A673 (cell line): ENCODE measurements at regions not wholly inside any gene's neighbourhood (a gene's known extent, or its start where the extent isn't known, plus 50 kb on each side); places are given as distances from the start of the nearest gene placed in this dataset.

Experiments
- BruUV-seq: library from RNA; stranded (reverse); fragments of 400-500 nt; replicated peaks from 2 replicates; lab custom pipeline; 2021; lab: Mats Ljungman, UMichigan
- CTCF ChIA-PET: fragments of 300-600 bp; sonication (Branson Sonifier 250); formaldehyde crosslinking; loops from one replicate; lab custom pipeline; 2022; ENCODE audit warnings: antibody characterized with exemption; lab: Charles Lee
- POLR2A ChIA-PET: fragments of 300-600 bp; sonication (Branson Sonifier 250); formaldehyde crosslinking; loops from one replicate; lab custom pipeline; 2022; ENCODE audit warnings: antibody characterized with exemption; ENCODE audit not compliant: low non-redundant PET; lab: Charles Lee
- DNase-seq: peaks from one replicate; pipeline ENCODE4 v3.0.0-alpha.2; 2015; ENCODE audit warnings: low spot score
- H3K27ac ChIP-seq: fragments of 200-600 bp; sonication (generic); 2 replicates; pipeline ENCODE4 v1.5.1; 2016; ENCODE audit warnings: mixed run types, low read depth, mild to moderate bottlenecking, mixed read lengths, antibody characterized with exemption, low read length; ENCODE audit not compliant: poor library complexity, severe bottlenecking
- H3K27me3 ChIP-seq: fragments of 200-600 bp; sonication (generic); replicated peaks from 2 replicates; pipeline ENCODE4 v1.6.1; 2017; ENCODE audit warnings: mixed run types, low read depth, mild to moderate bottlenecking, mixed read lengths, antibody characterized with exemption, low read length; ENCODE audit not compliant: insufficient read depth, poor library complexity
- H3K36me3 ChIP-seq: fragments of 200-600 bp; sonication (generic); 2 replicates; pipeline ENCODE4 v1.6.1; 2016; ENCODE audit warnings: mixed run types, mild to moderate bottlenecking, mixed read lengths, antibody characterized with exemption, low read length; ENCODE audit not compliant: insufficient read depth, poor library complexity, severe bottlenecking
- H3K4me1 ChIP-seq: fragments of 200-600 bp; sonication (generic); 2 replicates; pipeline ENCODE4 v1.6.1; 2017; ENCODE audit warnings: mixed run types, mild to moderate bottlenecking, mixed read lengths, antibody characterized with exemption, low read length; ENCODE audit not compliant: insufficient read depth, poor library complexity, severe bottlenecking
- H3K4me3 ChIP-seq: fragments of 200-600 bp; sonication (generic); 2 replicates; pipeline ENCODE4 v1.5.1; 2016; ENCODE audit warnings: low read depth, mixed run types, mild to moderate bottlenecking, mixed read lengths, low read length; ENCODE audit not compliant: poor library complexity, severe bottlenecking
- H3K9me3 ChIP-seq: fragments of 200-600 bp; sonication (generic); 2 replicates; pipeline ENCODE4 v1.6.1; 2016; ENCODE audit warnings: mixed run types, low read depth, mild to moderate bottlenecking, mixed read lengths, antibody characterized with exemption, low read length; ENCODE audit not compliant: poor library complexity, severe bottlenecking
- EZH2 ChIP-seq: fragments of 200-600 bp; sonication (generic); IDR thresholded peaks from 2 replicates; pipeline ENCODE4 v1.6.1; 2017; ENCODE audit warnings: borderline replicate concordance, low read depth, mild to moderate bottlenecking, mixed read lengths, antibody characterized with exemption, low read length; ENCODE audit not compliant: poor library complexity, severe bottlenecking
- intact Hi-C: fragments of 100-400 bp; cut with micrococcal nuclease; formaldehyde crosslinking; loops from one replicate; pipeline ENCODE4 v1.10.0; 2022; ENCODE audit not compliant: unreplicated experiment
- TF ChIP-seq, protein P1 (sequence below): fragments of 300-800, 200-600 bp; sonication (generic); conservative IDR thresholded peaks from 2 replicates; pipeline ENCODE4 v1.5.1; 2017; ENCODE audit warnings: low read depth, mild to moderate bottlenecking, antibody characterized with exemption, low read length, moderate library complexity, mixed read lengths

DNA sequence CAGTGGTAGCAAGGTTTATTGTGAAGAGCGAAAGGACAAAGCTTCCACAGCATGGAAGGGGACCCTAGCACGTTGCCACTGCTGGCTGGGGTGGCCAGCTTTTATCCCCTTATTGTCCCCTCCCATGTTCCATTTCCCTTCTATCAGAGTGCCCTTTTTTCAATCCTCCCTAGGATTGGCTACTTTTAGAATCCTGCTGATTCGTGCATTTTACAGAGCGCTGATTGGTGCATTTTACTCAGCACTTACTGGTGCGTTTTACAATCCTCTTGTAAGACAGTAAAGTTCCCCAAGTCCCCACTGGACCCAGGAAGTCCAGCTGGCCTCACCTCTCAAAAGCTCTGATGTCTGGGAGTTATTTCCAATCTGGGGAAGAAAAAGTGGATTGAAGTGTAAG lies 90.1 kb downstream of the CD8B2 start:
- H3K27ac ChIP-seq = no peak overlapping the region
- H3K9me3 ChIP-seq = no peaks in the 10 kb centered on the region
- CTCF ChIA-PET = interaction anchor here (0.6 kb wide), 1 partner anchor 13 kb away, joined by 4 read pairs; no protein-coding TSS in a partner anchor
- POLR2A ChIA-PET = no interaction called here
- no peak overlapping the region for H3K4me3 ChIP-seq
- intact Hi-C loops = no loop called here
- H3K27me3 ChIP-seq = peaks cover 19% of the 10 kb centered on the region
- DNase-seq = no peak
- no peaks in the 10 kb centered on the region for H3K36me3 ChIP-seq
- BruUV-seq = no TSS peak
- no peaks in the 10 kb centered on the region for H3K4me1 ChIP-seq
- TF ChIP-seq EZH2 = no peak
- TF ChIP-seq, protein P1, sequence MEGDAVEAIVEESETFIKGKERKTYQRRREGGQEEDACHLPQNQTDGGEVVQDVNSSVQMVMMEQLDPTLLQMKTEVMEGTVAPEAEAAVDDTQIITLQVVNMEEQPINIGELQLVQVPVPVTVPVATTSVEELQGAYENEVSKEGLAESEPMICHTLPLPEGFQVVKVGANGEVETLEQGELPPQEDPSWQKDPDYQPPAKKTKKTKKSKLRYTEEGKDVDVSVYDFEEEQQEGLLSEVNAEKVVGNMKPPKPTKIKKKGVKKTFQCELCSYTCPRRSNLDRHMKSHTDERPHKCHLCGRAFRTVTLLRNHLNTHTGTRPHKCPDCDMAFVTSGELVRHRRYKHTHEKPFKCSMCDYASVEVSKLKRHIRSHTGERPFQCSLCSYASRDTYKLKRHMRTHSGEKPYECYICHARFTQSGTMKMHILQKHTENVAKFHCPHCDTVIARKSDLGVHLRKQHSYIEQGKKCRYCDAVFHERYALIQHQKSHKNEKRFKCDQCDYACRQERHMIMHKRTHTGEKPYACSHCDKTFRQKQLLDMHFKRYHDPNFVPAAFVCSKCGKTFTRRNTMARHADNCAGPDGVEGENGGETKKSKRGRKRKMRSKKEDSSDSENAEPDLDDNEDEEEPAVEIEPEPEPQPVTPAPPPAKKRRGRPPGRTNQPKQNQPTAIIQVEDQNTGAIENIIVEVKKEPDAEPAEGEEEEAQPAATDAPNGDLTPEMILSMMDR = no peak

DNA sequence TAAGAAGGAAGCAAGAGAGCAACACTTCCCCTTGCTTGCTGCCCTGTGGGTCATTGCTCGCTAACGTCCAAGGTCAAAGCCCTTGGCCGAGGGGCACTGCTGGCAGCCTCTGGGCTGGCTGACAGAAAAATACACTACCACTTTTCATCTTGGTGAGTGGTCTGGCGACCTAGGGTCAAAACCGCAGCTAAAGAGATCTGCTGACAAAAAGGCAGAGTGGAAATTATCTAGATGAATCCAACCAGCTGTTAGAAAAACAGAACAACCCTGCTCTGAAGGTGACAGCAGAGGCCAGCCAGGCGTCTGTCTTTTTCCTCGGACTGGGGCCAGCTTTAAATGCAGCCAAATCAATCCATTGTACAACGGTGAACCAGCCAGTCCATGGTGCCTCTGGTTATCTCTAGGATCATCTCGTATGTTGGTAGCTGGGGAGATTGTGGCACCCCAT lies 92.6 kb downstream of the CD8B2 start:
- no peaks in the 10 kb centered on the region for H3K36me3 ChIP-seq
- TF ChIP-seq, protein P1 = no peak
- TF ChIP-seq EZH2 = no peak
- no peak overlapping the region for H3K27ac ChIP-seq
- no peaks in the 10 kb centered on the region for H3K9me3 ChIP-seq
- POLR2A ChIA-PET = no interaction called here
- H3K4me1 ChIP-seq = no peaks in the 10 kb centered on the region
- no TSS peak for BruUV-seq
- no peak for DNase-seq
- CTCF ChIA-PET = no interaction called here
- no peak overlapping the region for H3K4me3 ChIP-seq
- intact Hi-C loops = loop anchor here (5.0 kb wide), 1 partner anchor 477 kb away; no protein-coding TSS in a partner anchor
- H3K27me3 ChIP-seq = peaks cover 19% of the 10 kb centered on the region

DNA sequence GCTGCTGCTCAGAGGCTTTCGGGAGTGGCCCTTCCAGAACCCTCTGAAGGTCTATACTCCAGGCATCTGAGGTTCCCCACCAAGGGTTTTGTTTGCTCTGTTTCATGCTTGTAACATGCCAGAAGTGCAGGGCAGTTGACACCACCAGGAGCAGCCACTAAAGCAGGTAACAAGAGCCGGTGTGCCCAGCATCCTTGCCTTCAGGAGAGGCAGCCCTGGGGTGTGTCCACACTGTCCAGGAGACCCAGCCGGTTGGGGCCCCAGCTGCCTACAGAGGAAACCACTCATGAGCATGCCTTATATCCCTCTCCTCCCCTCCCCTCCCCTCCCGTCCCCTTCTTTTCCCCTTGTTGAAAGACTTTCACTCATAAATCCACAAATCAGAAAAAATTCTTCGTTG lies 93.1 kb downstream of the CD8B2 start:
- H3K27me3 ChIP-seq = peaks cover 19% of the 10 kb centered on the region
- no peak for DNase-seq

More for the DNA sequence above, 93.1 kb downstream of the CD8B2 start:
- Histone ChIP-seq H3K4me3 (no peak overlapping the region), H3K36me3 (no peaks in the 10 kb centered on the region), H3K27ac (no peak overlapping the region), H3K9me3 (no peaks in the 10 kb centered on the region), H3K4me1 (no peaks in the 10 kb centered on the region)
- CTCF ChIA-PET = interaction anchor here (0.6 kb wide), 1 partner anchor 32 kb away, joined by 10 read pairs; no protein-coding TSS in a partner anchor
- intact Hi-C loops = loop anchor here (5.0 kb wide), 1 partner anchor 478 kb away; no protein-coding TSS in a partner anchor
- TF ChIP-seq, protein P1 = no peak
- TF ChIP-seq EZH2 = no peak
- BruUV-seq = no TSS peak
- POLR2A ChIA-PET = no interaction called here
